Kidney epithelial cell (primary cell): ENCODE measurements at regions not wholly inside any gene's neighbourhood (a gene's known extent, or its start where the extent isn't known, plus 50 kb on each side); places are given as distances from the start of the nearest gene placed in this dataset.

Experiments used
- DNase-seq: peaks from one replicate; pipeline ENCODE4 v3.0.0-alpha.2; 2010; ENCODE audit warnings: low read depth
- H3K27me3 ChIP-seq: 2 replicates; pipeline ENCODE4 v1.6.0; 2011; ENCODE audit warnings: low read length; ENCODE audit not compliant: control insufficient read depth, insufficient read depth
- H3K36me3 ChIP-seq: 2 replicates; pipeline ENCODE4 v1.5.1; 2011; ENCODE audit warnings: low read length; ENCODE audit not compliant: control insufficient read depth, insufficient read depth
- H3K4me3 ChIP-seq: 2 replicates; pipeline ENCODE4 v1.5.1; 2011; ENCODE audit warnings: low read depth, mild to moderate bottlenecking, control low read depth, low read length
- CTCF ChIP-seq: IDR thresholded peaks from 2 replicates; pipeline ENCODE4 v1.5.1; 2011; ENCODE audit warnings: mild to moderate bottlenecking, moderate library complexity, low read length, control low read depth, inconsistent platforms; ENCODE audit not compliant: insufficient read depth, poor library complexity, severe bottlenecking

DNA sequence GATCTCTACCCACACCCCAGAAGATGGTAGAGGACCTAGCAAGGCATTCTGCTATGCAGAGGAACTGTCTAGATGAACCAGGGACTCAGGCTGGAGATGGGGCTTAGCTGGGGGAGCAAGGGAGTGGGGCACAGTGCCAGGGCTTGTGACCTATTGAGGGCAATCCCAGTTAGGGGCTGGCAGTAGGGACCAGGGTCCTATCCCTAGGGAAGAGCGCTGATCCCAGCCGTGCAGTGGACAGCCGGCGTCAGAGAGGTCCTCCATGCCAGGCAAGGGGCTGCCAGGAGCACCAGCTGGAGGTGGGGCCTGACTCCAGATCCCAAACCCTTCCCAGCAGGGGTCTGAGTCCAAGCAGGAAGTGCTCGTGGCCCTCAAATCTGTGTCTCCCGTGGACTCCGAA lies 52.7 kb upstream of the NEURL1B start:
- TF ChIP-seq CTCF: no peak
- Histone ChIP-seq H3K4me3 (no peak overlapping the region), H3K27me3 (peaks cover 23% of the 10 kb centered on the region), H3K36me3 (no peaks in the 10 kb centered on the region)
- DNase-seq: no peak

- H3K27me3 ChIP-seq: peaks cover 25% of the 10 kb centered on the region
- no peak for TF ChIP-seq CTCF
- no peak overlapping the region for H3K4me3 ChIP-seq
- H3K36me3 ChIP-seq: no peaks in the 10 kb centered on the region
- no peak for DNase-seq
Measured at GRCh38 chr5:172587061-172587405, 54.0 kb upstream of the NEURL1B start.

DNA sequence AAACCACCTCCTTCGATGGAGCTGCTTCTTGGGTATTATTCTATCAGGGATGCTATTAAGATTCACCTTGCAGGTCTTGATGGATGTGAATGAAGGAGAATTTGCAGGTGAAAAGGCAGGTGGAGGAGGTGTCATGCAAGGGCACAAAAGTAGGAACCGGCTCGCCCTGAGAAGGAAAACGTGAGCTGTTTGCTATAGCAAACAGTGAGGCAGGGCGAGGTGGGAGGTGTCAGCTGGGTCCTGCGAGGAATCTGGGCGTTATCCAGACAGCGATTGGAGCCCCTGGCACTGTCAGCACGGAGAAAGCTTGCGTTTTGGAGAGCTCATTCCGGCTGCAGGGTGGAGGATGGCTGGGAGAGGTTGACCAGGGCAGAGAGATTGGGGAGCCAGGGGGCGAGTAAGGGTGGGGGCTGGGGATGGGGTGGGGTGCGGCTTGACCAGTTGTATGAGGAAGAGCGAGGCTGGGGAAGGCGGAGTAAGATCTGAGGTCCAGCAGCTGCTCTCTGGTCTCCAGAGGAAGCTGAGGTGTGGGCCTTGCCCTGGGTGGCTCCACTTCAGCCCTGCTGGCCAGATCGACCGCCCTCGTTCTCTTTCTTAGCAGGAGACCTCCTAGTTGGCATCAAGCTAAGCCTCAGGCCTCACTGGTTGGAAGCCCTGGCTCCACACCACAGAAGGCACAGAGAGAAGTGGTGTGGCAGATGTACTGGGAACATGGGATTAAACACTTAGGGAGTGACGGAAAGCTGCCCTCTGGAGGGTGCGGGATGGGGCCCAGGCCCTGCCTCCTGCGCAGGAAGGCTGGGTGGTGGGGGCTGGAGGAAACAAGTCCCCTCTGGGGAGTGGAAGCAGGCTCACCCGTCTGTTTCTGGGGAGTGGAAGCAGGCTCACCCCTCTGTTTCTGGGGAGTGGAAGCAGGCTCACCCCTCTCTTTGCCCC lies 54.7 kb upstream of the NEURL1B start:
- H3K27me3 ChIP-seq: peaks cover 25% of the 10 kb centered on the region
- H3K4me3 ChIP-seq: no peak overlapping the region
- DNase-seq: no peak
- no peaks in the 10 kb centered on the region for H3K36me3 ChIP-seq
- no peak for TF ChIP-seq CTCF

DNA sequence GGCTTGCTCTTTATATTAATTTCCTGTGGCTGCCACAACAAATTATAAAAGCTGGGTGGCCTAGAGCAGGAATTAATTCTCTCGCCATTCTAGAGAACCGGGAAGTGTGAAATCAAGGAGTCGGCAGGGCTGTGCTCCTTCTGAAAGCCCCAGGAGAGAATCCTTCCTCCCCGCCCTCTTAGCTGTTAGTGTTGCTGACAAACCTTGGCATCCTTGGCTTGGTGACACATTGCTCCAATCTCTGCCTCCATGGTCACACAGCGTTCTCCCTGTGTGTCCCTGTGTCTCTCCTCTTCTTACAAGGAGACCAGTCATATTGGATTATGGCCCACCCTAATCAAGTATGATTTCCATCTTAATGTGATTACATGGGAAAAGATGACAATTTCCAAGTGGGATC lies 55.9 kb upstream of the NEURL1B start:
- H3K27me3 ChIP-seq: peaks cover 25% of the 10 kb centered on the region
- DNase-seq: no peak
- no peak for TF ChIP-seq CTCF
- no peak overlapping the region for H3K4me3 ChIP-seq
- H3K36me3 ChIP-seq: no peaks in the 10 kb centered on the region

DNA sequence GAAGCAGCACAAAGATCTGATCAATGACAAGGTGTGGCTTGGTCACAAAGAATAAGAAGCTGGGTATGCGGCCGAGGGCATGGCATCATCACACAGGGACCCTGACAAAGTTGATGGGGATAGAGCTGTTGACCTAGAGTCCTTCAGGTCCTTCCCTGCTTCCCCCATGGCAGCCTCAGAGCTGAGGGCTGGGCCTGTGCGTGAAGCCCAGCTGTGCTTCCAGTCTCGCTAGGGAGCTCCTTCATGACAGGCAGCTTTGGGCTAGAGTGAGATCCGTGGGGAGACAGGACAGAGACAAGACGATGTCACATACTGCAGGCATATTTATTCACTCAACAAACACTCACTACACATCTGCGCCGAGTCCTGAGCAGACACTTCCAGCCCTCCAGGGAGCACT lies 56.4 kb upstream of the NEURL1B start:
- no peak for DNase-seq
- no peaks in the 10 kb centered on the region for H3K36me3 ChIP-seq
- peaks cover 26% of the 10 kb centered on the region for H3K27me3 ChIP-seq
- H3K4me3 ChIP-seq: no peak overlapping the region
- no peak for TF ChIP-seq CTCF
